Fibroblast of skin of right quadriceps (primary cell): ENCODE measurements at regions not wholly inside any gene's neighbourhood (a gene's known extent, or its start where the extent isn't known, plus 50 kb on each side); places are given as distances from the start of the nearest gene placed in this dataset.
"Not testable (repeated sequence)": the region's sequence is repeated elsewhere in the genome, so short reads cannot be mapped to it uniquely, and the experiment has no call there.

Source experiments
- DNase-seq: peaks from one replicate; pipeline ENCODE4 v3.0.0-alpha.2; 2013

DNA sequence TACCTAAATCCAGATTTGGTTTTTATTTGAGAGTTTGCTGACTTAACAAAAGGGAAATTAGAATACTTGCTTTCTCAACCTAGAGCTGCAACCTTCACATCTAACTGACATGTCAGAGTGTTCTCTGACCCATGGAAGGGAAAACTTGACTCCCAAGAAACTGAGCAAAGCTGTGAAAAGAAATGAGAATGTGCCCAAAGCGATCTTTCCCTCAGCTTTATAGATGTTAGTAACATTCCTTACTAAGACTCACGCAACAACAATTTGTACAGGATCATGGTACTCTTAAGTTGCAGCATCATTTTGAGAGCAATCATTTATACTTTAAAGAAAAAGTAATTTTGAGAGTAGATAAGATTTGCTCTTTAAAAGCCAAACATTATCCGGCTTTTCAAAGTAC, 117.0 kb upstream of the FBXL7 start:
- DNase-seq, result no peak

DNA sequence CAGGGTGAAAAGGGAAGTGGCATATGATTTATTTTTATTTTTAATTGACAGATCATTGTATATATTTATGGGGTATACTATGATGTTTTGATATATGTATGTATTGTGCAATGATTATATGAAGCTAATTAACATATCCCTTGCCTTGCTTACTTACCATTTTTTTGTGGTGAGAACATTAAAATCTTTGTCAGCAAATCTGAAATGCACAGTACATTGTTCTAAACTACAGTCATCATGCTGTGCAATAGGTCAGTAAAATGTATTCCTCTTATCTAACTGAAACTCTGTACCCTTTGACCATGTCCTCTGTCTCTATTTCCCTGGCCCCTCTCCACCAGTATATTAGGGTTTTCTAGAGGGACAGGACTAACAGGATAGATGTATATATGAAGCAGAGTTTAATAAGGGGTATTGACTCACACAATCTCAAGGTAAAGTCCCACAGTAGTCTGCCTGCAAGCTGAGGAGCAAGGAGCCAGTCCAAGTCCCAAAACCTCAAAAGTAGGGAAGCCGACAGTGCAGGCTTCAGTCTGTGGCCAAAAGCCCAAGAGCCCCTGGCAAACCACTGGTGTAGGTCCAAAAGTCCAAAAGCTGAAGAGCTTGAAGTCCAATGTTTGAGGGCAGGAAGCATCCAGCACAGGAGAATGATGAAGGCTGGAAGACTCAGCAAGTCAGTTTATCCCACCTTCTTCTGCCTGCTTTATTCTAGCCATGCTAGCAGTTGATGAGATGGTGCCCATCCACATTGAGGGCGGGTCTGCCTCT, 122.2 kb upstream of the FBXL7 start:
- no peak for DNase-seq

- DNase-seq, result no peak
These were observed 123.2 kb upstream of the FBXL7 start for GRCh38 chr5:15376803-15377202.

DNA sequence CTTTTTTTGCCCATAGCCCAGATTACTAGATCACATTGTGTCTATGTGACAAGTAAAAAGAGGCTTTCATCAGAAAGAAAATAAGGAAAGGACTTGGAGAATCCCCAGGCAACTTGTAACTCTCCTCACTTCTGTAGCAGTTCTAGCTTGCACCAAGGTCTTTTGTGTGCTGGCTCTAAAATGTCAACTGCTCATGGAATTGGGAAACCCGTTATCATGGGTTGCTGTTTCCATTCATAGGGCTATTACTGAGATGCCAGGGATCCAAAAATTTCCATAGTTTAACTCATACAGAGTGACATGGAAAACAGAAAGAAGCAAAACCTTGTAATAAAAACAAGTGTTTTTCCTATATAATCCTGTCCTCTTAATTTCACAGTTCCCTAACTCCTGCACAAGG, 123.9 kb upstream of the FBXL7 start:
- no peak for DNase-seq

DNA sequence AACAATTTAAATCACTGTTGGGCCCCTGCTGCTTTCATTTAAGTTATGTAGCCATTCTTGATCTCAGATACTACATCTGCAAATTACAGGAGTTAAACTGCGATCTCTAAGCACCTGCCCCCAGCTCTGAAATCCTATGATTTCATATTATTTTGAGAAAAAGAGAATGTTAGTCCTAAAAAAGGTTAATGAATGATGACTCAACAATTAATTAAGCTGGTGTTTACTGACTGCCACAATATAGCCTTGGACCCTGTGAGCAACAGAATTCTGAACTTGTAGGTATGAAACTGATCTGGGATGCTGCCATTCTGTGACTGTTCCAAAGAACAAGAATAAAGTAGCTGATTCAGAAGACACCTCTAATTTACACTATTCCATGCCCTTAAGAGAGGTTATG, 124.4 kb upstream of the FBXL7 start:
- DNase-seq, result no peak

DNA sequence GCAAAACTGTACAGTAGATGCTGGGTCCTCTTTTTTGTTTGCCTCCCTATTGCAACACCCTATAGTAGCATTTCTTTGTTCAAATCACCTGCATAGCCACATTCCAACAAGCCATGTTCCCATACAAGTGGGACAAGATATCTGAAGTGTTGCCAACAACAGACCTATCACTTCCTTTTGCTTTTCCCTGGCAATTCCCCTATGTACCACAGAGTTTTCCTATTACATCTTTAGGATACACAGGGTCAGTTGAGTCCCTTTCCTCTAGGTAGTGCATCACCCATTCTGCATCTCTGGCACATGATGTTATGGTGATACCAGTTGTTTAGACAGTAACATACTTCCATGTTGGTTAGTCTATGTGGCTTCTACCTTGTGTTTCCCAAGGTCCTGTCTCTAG, 125.1 kb upstream of the FBXL7 start:
- DNase-seq, result no peak

DNA sequence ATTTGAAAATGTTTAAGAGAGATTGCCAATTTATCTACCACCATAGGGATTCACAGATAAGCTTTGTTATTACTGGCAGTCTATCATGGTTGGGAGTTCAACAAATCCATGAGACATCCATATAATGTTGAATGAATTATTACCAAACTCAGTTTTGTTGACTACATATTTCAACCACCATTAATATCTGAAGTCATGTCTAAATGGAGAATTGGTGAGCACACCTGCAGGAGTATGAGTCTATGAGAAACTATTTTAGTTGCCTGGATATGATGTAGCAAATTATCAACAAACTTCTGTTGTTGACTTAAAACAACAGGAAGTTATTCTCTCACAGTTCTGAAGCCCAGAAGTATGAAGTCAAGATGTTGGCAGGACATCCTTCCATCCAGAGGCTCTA, 126.8 kb upstream of the FBXL7 start:
- no peak for DNase-seq

GRCh38 chr5:15371184-15371583, 128.8 kb upstream of the FBXL7 start:
- no peak for DNase-seq

DNA sequence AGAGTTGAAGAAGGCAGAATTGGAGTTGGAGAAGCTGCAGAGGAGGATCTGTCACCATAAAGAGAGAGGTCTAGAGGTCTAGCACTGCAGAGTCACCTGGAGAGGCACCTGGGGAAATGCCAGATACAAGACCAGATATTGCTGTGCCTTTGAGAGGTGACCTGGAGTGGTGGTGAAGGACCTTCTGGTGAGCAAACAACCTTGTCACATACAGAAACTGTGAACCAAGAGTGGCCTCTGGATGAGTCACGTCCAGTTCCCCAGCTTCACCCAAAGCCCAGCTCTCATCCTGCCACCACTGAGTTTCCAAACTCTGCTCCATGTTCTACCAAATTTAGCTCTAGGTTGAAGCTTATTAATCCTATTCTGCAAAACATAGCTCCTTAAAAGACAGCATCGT, 131.1 kb upstream of the FBXL7 start:
- no peak for DNase-seq

DNA sequence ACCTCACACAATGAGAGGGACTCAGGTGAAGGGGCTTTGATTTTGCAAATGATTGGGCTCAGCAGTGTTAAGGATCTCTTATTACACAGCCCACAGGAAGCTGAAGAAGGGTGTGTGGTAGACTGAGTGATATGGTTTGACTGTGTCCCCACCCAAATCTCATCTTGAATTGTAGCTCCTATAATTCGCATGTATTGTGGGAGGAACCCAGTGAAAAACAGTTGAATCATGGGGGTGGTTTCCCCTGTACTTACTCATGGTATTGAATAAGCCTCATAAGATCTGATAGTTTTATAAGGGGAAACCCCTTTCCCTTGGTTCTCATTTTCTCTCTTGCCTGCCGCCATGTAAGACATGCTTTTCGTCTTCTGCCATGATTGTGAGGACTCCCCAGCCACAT, 132.5 kb upstream of the FBXL7 start:
- DNase-seq, result no peak

DNA sequence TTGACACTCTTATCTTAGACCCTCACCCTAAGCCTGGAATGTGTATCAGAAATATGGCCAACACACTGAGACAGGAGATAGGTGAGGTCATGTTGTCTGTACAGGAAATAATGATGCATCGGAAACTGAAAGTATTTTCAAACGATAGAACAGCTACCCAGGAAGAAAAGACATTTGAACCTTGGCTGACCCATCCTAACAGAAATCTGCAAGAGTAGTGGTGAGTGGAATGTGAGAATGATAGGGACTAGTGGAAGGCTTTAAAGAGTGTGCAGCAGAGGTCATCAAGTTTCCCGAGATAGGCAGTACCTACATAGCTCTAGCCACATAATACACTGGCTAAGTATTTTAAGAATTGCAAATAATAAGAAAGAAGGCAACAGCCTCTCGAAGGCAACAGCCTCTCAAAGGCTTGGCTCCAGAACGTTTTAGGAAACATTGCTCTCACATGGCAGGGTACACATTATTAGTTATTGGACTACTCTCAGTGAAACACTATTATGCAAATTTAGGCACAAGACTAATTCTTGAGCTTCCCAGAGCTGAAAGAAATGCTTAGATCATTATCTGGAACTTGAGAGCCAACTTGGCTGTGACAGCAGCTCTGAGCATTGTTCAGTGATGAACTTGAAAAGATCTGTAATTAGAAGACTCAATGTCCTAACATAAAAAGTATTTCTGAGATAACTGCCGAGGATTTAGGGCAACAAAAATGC, 133.1 kb upstream of the FBXL7 start:
- DNase-seq, result peak; percentile 30

DNA sequence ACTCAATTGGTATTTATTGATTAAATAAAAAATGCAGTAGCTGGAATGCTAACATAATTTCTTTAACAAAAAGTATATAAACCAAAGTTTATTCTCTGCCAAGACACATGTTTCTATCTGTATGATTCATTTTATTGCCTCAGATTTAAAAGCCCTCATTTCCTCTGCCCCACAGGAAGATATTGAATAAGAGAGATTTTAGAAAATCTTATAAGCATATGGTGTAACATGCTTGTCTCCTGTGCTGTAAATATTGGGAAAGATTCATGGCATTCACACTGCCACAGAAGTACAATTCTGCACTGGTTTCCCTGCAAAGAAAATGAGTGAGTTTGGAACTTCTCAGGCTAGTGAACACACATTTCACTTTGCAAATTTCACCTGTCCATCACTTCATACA, 134.9 kb upstream of the FBXL7 start:
- peak; percentile 43 for DNase-seq

- DNase-seq, result no peak
These were observed 136.4 kb upstream of the FBXL7 start for GRCh38 chr5:15363601-15364000.

DNA sequence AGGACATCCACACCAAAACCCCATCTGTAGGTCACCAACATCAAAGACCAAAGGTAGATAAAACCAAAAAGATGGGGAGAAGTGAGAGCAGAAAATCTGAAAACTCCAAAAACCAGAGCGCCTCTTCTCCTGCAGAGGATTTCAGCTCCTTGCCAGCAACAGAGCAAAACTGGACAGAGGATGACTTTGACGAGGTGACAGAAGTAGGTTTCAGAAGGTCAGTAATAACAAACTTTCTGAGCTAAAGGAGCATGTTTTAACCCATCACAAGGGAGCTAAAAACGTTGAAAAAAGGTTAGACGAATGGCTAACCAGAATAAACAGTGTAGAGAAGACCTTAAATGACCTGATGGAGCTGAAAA, 142.9 kb upstream of the FBXL7 start:
- not testable (repeated sequence) for DNase-seq

DNA sequence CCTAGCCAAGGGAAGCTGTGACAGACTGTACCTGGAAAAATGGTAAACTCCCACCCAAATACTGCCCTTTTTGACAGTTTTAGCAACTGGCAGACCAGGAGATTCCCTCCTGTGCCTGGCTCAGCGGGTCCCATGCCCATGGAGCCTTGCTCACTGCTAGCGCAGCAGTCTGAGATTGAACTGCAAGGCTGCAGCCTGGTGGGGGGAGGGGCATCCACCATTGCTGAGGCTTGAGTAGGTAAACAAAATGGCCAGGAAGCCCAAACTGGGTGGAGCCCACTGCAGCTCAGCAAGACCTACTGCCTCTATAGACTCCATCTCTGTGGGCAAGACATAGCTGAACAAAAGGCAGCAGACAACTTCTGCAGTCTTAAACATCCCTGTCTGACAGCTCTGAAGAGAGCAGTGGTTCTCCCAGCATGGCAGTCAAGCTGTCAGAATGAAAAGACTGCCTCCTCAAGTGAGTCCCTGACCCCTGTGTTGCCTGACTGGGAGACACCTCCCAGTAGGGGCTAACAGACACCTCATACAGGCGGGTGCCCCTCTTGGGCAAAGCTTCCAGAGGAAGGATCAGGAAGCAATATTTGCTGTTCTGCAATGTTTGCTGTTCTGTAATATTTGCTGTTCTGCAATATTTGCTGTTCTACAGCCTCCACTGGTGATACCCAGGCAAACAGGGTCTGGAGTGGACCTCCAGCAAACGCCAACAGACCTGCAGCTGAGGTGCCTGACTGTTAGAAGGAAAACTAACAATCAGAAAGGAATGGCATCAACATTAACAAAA, 143.5 kb upstream of the FBXL7 start:
- not testable (repeated sequence) for DNase-seq

DNA sequence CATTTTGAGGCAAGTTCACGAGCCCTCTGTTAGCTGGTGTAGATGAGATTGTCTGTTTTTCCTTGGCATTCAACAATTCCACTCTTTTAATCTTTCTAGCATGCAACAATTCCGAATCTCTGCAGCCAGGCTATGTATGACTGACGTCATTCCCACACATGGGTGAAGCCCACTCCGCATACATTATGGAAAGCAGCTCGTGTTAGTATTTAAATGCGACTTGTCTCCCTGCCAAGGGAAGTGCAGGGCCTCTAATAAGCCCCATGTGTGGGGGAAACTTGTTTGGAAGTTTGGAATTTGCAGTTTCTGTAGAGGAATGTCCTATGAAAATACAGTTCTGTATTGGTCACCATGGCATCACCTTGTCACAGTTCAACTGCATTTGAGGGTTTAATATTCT, 146.0 kb upstream of the FBXL7 start:
- peak; percentile 90 for DNase-seq

- no peak for DNase-seq
These were observed 146.8 kb upstream of the FBXL7 start for GRCh38 chr5:15353086-15353645.

- DNase-seq, result no peak
These were observed 149.4 kb upstream of the FBXL7 start for GRCh38 chr5:15350614-15351013.

DNA sequence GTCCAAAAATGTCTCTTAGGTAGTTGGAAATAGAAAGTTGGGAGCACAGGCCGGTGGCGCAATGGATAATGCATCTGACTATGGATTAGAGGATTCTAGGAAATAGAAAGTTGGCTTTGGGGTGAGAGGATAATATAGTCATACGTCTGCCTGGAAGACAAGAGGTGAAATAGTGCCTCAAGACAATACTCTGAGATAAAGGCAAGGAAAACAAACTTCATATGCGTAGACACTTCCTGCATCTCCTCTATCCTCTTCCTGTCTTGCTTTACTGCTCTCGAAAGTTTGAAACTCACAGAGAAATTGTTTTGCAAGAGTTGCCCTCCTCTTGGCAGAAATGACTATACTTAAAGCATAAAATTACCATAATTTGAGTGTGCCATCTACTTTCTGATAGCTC, 153.2 kb upstream of the FBXL7 start:
- no peak for DNase-seq

DNA sequence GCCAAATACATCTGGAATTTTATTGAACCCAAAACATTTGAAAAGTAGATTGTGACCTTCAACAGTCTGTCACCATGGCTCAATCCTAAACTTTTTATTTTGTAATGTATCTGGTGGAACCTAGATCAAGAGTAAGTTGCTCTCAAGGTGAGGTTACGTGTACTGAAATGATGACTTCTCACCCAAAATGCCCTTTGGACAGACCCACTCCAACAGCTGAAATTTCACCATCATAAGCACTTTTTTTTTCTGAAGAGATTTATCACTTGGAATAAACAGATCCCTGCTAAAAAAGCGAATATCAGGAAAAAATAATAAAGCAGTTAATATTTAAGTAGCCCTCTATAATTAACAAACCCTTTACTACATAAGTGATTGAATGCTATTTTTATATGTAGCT, 155.0 kb upstream of the FBXL7 start:
- DNase-seq, result no peak

GRCh38 chr5:15338546-15338945, 161.4 kb upstream of the FBXL7 start:
- no peak for DNase-seq

DNA sequence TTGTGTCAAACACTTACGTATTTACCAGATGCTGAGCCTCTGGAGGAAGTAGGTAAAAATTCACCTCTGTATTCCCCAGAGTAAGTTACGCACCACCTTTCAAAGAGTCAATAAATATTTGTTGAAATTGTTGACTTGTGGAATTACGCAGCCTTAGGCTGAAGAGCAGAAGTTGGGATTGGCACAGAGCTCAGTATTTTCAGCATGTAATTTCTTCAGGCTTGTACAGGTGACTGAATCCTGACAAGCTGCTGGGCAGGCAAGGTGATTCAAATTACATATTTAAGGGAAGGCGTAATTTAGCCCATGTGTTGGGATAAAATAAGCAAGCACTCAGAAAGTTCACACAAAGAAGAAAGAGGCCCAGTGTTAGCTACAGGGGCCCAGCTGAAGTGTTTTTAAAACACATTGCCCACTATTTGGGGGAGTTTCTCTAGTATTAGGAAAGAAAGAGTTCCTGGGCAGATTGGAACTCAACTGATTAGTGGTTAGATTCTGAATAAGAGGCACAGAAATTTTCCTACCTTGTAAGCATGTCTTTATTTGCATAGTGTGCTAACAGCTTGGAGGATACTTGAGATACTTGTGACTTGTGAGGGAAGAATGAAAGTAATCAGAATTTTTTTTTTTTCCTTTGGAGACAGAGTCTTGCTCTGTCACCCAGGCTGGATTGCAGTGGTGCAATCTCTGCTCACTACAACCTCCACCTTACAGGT, 165.3 kb upstream of the FBXL7 start:
- no peak for DNase-seq

GRCh38 chr5:15333091-15333490, 166.9 kb upstream of the FBXL7 start:
- DNase-seq, result no peak
